Activated naive CD4-positive, alpha-beta T cell treated with anti-CD3 and anti-CD28 coated beads, Interleukin-2, amount 50 U/mL, for 72 hours (primary cell): ENCODE measurements at regions not wholly inside any gene's neighbourhood (a gene's known extent, or its start where the extent isn't known, plus 50 kb on each side); places are given as distances from the start of the nearest gene placed in this dataset.

Experiments
- ATAC-seq, 2 donors: fragments of 150-1000 bp; cut with Tn5 transposase; 2 replicates each; pipeline ENCODE4 v1.10.0; 2021; ENCODE audit warnings: mild to moderate bottlenecking in 2 of 2, moderate library complexity in 2 of 2
- DNase-seq, 2 donors: peaks; one replicate each; pipeline ENCODE4 v3.0.0; 2021 to 2022; ENCODE audit warnings: low spot score in 2 of 2
- H3K27ac Mint-ChIP-seq, 2 donors: one replicate each; pipeline ENCODE4 v1.8.0; 2022; ENCODE audit warnings: mild to moderate bottlenecking in 2 of 2, mixed read lengths in 2 of 2
- H3K36me3 Mint-ChIP-seq, 2 donors: one replicate each; pipeline ENCODE4 v1.8.0; 2022; ENCODE audit warnings: mixed read lengths in 2 of 2
- H3K9me3 Mint-ChIP-seq, 2 donors: one replicate each; pipeline ENCODE4 v1.8.0; 2022; ENCODE audit warnings: mixed read lengths in 2 of 2

- H3K27ac Mint-ChIP-seq, result no peak overlapping the region
- no peak for DNase-seq
- no peak for ATAC-seq
- no peaks in the 10 kb centered on the region for H3K9me3 Mint-ChIP-seq
- H3K36me3 Mint-ChIP-seq, result no peaks in the 10 kb centered on the region
Observed at GRCh38 chr22:49053578-49053977, 774.1 kb downstream of the BRD1 start.

GRCh38 chr22:49052560-49052959 is 775.1 kb downstream of the BRD1 start:
- peak overlapping the region; percentile 61 to 66 for H3K27ac Mint-ChIP-seq

GRCh38 chr22:49052023-49052538 is 775.6 kb downstream of the BRD1 start:
- ATAC-seq, result peak; percentile 43 to 73
- peak in 1 of 2 donors; percentile 10 for DNase-seq
- H3K27ac Mint-ChIP-seq, result peak overlapping the region; percentile 66 to 81
- no peaks in the 10 kb centered on the region for H3K36me3 Mint-ChIP-seq
- no peaks in the 10 kb centered on the region for H3K9me3 Mint-ChIP-seq

More at GRCh38 chr22:49052560-49052959, 775.1 kb downstream of the BRD1 start:
- Mint-ChIP-seq H3K36me3 (no peaks in the 10 kb centered on the region), H3K9me3 (no peaks in the 10 kb centered on the region)
- no peak for ATAC-seq
- no peak for DNase-seq

- H3K9me3 Mint-ChIP-seq, result no peaks in the 10 kb centered on the region
- no peaks in the 10 kb centered on the region for H3K36me3 Mint-ChIP-seq
- DNase-seq (no peak), ATAC-seq (no peak)
- H3K27ac Mint-ChIP-seq, result no peak overlapping the region
Observed at GRCh38 chr22:49051491-49052022, 776.1 kb downstream of the BRD1 start.

- no peaks in the 10 kb centered on the region for H3K36me3 Mint-ChIP-seq
- DNase-seq, result no peak
- no peak overlapping the region for H3K27ac Mint-ChIP-seq
- no peaks in the 10 kb centered on the region for H3K9me3 Mint-ChIP-seq
- ATAC-seq, result no peak
Observed at GRCh38 chr22:49049691-49050090, 778.0 kb downstream of the BRD1 start.

- no peak for ATAC-seq
- no peak overlapping the region for H3K27ac Mint-ChIP-seq
- no peak for DNase-seq
- H3K9me3 Mint-ChIP-seq, result no peaks in the 10 kb centered on the region
- no peaks in the 10 kb centered on the region for H3K36me3 Mint-ChIP-seq
Observed at GRCh38 chr22:49048591-49048990, 779.1 kb downstream of the BRD1 start.

- Mint-ChIP-seq H3K27ac (no peak overlapping the region), H3K36me3 (no peaks in the 10 kb centered on the region), H3K9me3 (no peaks in the 10 kb centered on the region)
- DNase-seq, result no peak
- no peak for ATAC-seq
Observed at GRCh38 chr22:49047447-49047846, 780.2 kb downstream of the BRD1 start.

- Mint-ChIP-seq H3K27ac (no peak overlapping the region), H3K36me3 (no peaks in the 10 kb centered on the region), H3K9me3 (no peaks in the 10 kb centered on the region)
- DNase-seq (peak in 1 of 2 donors; percentile 37), ATAC-seq (peak; percentile 43 to 72)
Observed at GRCh38 chr22:49046546-49047361, 780.9 kb downstream of the BRD1 start.

- Mint-ChIP-seq H3K9me3 (no peaks in the 10 kb centered on the region), H3K27ac (no peak overlapping the region), H3K36me3 (no peaks in the 10 kb centered on the region)
- DNase-seq, result no peak
- peak in 1 of 2 donors; percentile 13 for ATAC-seq
Observed at GRCh38 chr22:49046000-49046545, 781.6 kb downstream of the BRD1 start.

- Mint-ChIP-seq H3K36me3 (no peaks in the 10 kb centered on the region), H3K9me3 (no peaks in the 10 kb centered on the region), H3K27ac (no peak overlapping the region)
- ATAC-seq, result no peak
- DNase-seq, result no peak
Observed at GRCh38 chr22:49045276-49045675, 782.4 kb downstream of the BRD1 start.

GRCh38 chr22:49044776-49045175 is 782.9 kb downstream of the BRD1 start:
- no peak overlapping the region for H3K27ac Mint-ChIP-seq
- H3K9me3 Mint-ChIP-seq, result no peaks in the 10 kb centered on the region
- DNase-seq, result no peak
- no peaks in the 10 kb centered on the region for H3K36me3 Mint-ChIP-seq
- no peak for ATAC-seq

- no peaks in the 10 kb centered on the region for H3K36me3 Mint-ChIP-seq
- no peak overlapping the region for H3K27ac Mint-ChIP-seq
- no peaks in the 10 kb centered on the region for H3K9me3 Mint-ChIP-seq
- ATAC-seq (no peak), DNase-seq (no peak)
Observed at GRCh38 chr22:49044091-49044490, 783.6 kb downstream of the BRD1 start.

- DNase-seq (no peak), ATAC-seq (no peak)
Observed at GRCh38 chr22:49042877-49043859, 784.5 kb downstream of the BRD1 start.

GRCh38 chr22:49042066-49042465 is 785.6 kb downstream of the BRD1 start:
- no peaks in the 10 kb centered on the region for H3K36me3 Mint-ChIP-seq
- ATAC-seq (no peak), DNase-seq (no peak)
- H3K27ac Mint-ChIP-seq, result no peak overlapping the region
- H3K9me3 Mint-ChIP-seq, result no peaks in the 10 kb centered on the region

More at GRCh38 chr22:49042877-49043859, 784.5 kb downstream of the BRD1 start:
- Mint-ChIP-seq H3K27ac (peak overlapping the region in 1 of 2 donors; percentile 29), H3K9me3 (no peaks in the 10 kb centered on the region), H3K36me3 (no peaks in the 10 kb centered on the region)

- Mint-ChIP-seq H3K27ac (peak overlapping the region in 1 of 2 donors; percentile 9), H3K9me3 (peaks cover 4 to 5% of the 10 kb centered on the region in 2 donors), H3K36me3 (no peaks in the 10 kb centered on the region)
- no peak for ATAC-seq
- no peak for DNase-seq
Observed at GRCh38 chr22:49040754-49041467, 786.8 kb downstream of the BRD1 start.

GRCh38 chr22:49040111-49040510 is 787.6 kb downstream of the BRD1 start:
- ATAC-seq, result no peak
- H3K27ac Mint-ChIP-seq, result peak overlapping the region in 1 of 2 donors; percentile 9
- DNase-seq, result no peak
- peaks cover 4 to 5% of the 10 kb centered on the region in 2 donors for H3K9me3 Mint-ChIP-seq
- H3K36me3 Mint-ChIP-seq, result no peaks in the 10 kb centered on the region
